A549 (cell line): ENCODE measurements at regions not wholly inside any gene's neighbourhood (a gene's known extent, or its start where the extent isn't known, plus 50 kb on each side); places are given as distances from the start of the nearest gene placed in this dataset.

Experiments used
- ATAC-seq, 2 experiments: fragments of 200-7000 bp in 1 of 2; fragments of >200 bp in 1 of 2; cut with Nextera tagmentation in 1 of 2; cut with Tn5 transposase in 1 of 2; 3 replicates each; pipeline versions ENCODE4 v1.8.0 to v1.9.1; 2018 to 2020; ENCODE audit warnings: mild to moderate bottlenecking in 1 of 2, moderate library complexity in 1 of 2
- CTCF ChIA-PET: fragments of 300-600 bp; sonication (Branson Sonifier 250); formaldehyde crosslinking; extraction: SDS; loops from one replicate; lab custom pipeline; 2021; ENCODE audit warnings: antibody characterized with exemption, inconsistent platforms; lab: Yijun Ruan, JAX
- POLR2A ChIA-PET: fragments of 350-600 bp; formaldehyde crosslinking; extraction: SDS; loops from one replicate; lab custom pipeline; 2021; ENCODE audit warnings: antibody characterized with exemption, inconsistent platforms; lab: Yijun Ruan, JAX
- DNase-seq, 2 experiments: peaks; one replicate each; pipeline versions ENCODE4 v3.0.0 to v3.0.0-alpha.2; 2011 to 2016; ENCODE audit warnings: low read depth in 1 of 2, low spot score in 1 of 2
- FAIRE-seq: peaks from 2 replicates; lab custom pipeline; 2011; peaks lifted over from hg19 to GRCh38; lab: Jason Lieb, UNC
- H3K27ac ChIP-seq, 2 experiments: fragments of >200 bp; sonication (Bioruptor Twin); formaldehyde crosslinking; 3 replicates each; pipeline ENCODE4 v1.5.1; 2016 to 2017
- H3K4me1 ChIP-seq: fragments of >200 bp; sonication (Bioruptor Twin); formaldehyde crosslinking; 3 replicates; pipeline ENCODE4 v1.6.1; 2016
- H3K4me2 ChIP-seq: fragments of >200 bp; sonication (Bioruptor Twin); formaldehyde crosslinking; 3 replicates; pipeline ENCODE4 v1.6.1; 2016
- H3K4me3 ChIP-seq: fragments of >200 bp; sonication (Bioruptor Twin); formaldehyde crosslinking; 3 replicates; pipeline ENCODE4 v1.5.1; 2016
- H3K9me3 ChIP-seq: fragments of >200 bp; sonication (Bioruptor Twin); formaldehyde crosslinking; 3 replicates; pipeline ENCODE4 v1.6.1; 2016
- BHLHE40 ChIP-seq: IDR thresholded peaks from 2 replicates; pipeline ENCODE4 v1.6.1; 2012; ENCODE audit warnings: low read depth, low read length, inconsistent platforms
- CBX8 ChIP-seq: fragments of 200-600 bp; sonication (generic); IDR thresholded peaks from 2 replicates; pipeline ENCODE4 v1.6.1; 2016
- CTCF ChIP-seq: fragments of >200 bp; sonication (Bioruptor Twin); formaldehyde crosslinking; IDR thresholded peaks from 3 replicates; pipeline ENCODE4 v1.5.1; 2016
- E2F6 ChIP-seq: IDR thresholded peaks from 2 replicates; pipeline ENCODE4 v1.6.1; 2012; ENCODE audit warnings: low read depth, borderline replicate concordance
- EHF ChIP-seq: fragments of 250-450 bp; sonication (Bioruptor Pico); IDR thresholded peaks from 2 replicates; pipeline ENCODE4 v1.5.0; 2020; ENCODE audit warnings: mild to moderate bottlenecking
- ELK1 ChIP-seq: fragments of 150-350 bp; IDR thresholded peaks from 2 replicates; pipeline ENCODE4 v1.6.1; 2014; ENCODE audit warnings: low read depth, mild to moderate bottlenecking, low read length
- ESRRA ChIP-seq: fragments of 150-350 bp; IDR thresholded peaks from 2 replicates; pipeline ENCODE4 v1.6.1; 2014; ENCODE audit warnings: mild to moderate bottlenecking, low read length, borderline replicate concordance
- FOXS1 ChIP-seq: fragments of 250-450 bp; sonication (Bioruptor Pico); IDR thresholded peaks from 2 replicates; pipeline ENCODE4 v1.5.0; 2020; ENCODE audit warnings: mild to moderate bottlenecking, moderate library complexity
- GATA3 ChIP-seq: IDR thresholded peaks from 2 replicates; pipeline ENCODE4 v1.6.1; 2012; ENCODE audit warnings: borderline replicate concordance
- HDAC2 ChIP-seq: fragments of 200-600 bp; sonication (generic); IDR thresholded peaks from 2 replicates; pipeline ENCODE4 v1.6.1; 2016
- HES2 ChIP-seq: fragments of >200 bp; sonication (Bioruptor Twin); formaldehyde crosslinking; IDR thresholded peaks from 2 replicates; pipeline ENCODE4 v1.6.1; 2016
- HOXB13 ChIP-seq: fragments of 250-450 bp; sonication (Bioruptor Pico); IDR thresholded peaks from 2 replicates; pipeline ENCODE4 v1.5.0; 2020; ENCODE audit warnings: low read depth, mild to moderate bottlenecking, moderate library complexity
- HOXB5 ChIP-seq: fragments of 250-450 bp; sonication (Bioruptor Pico); IDR thresholded peaks from 2 replicates; pipeline ENCODE4 v1.5.0; 2020; ENCODE audit warnings: mild to moderate bottlenecking, moderate library complexity
- JUN ChIP-seq, 2 experiments: fragments of >200 bp; sonication (Bioruptor Twin); formaldehyde crosslinking; IDR thresholded peaks; 2 replicates in 1 of 2; 3 replicates in 1 of 2; pipeline ENCODE4 v1.6.1; 2016 to 2017
- KDM5A ChIP-seq: fragments of 200-600 bp; sonication (generic); IDR thresholded peaks from 2 replicates; pipeline ENCODE4 v1.6.1; 2016; ENCODE audit warnings: antibody characterized with exemption, mild to moderate bottlenecking
- MAX ChIP-seq: IDR thresholded peaks from 2 replicates; pipeline ENCODE4 v1.6.1; 2012
- NPAS2 ChIP-seq: fragments of 250-450 bp; sonication (Bioruptor Pico); IDR thresholded peaks from 2 replicates; pipeline ENCODE4 v1.8.0; 2022; ENCODE audit warnings: mild to moderate bottlenecking, moderate library complexity, borderline replicate concordance
- NR3C1 ChIP-seq: fragments of >200 bp; sonication (Bioruptor Twin); formaldehyde crosslinking; IDR thresholded peaks from 3 replicates; pipeline ENCODE4 v1.6.1; 2017
- POLR2AphosphoS2 ChIP-seq: conservative IDR thresholded peaks from 2 replicates; pipeline ENCODE4 v1.6.1; 2012; ENCODE audit warnings: low read length, improper control_type of control experiment, inconsistent platforms
- RFX5 ChIP-seq: fragments of 450-650 bp; IDR thresholded peaks from 2 replicates; pipeline ENCODE4 v1.7.1; 2014; ENCODE audit warnings: antibody characterized with exemption, mild to moderate bottlenecking, moderate library complexity
- SMC3 ChIP-seq: fragments of >200 bp; sonication (Bioruptor Twin); formaldehyde crosslinking; IDR thresholded peaks from 3 replicates; pipeline ENCODE4 v1.6.1; 2018; ENCODE audit warnings: inconsistent platforms
- SREBF2 ChIP-seq: fragments of 450-650 bp; IDR thresholded peaks from 2 replicates; pipeline ENCODE4 v1.6.1; 2014; ENCODE audit warnings: mild to moderate bottlenecking, moderate library complexity
- TP53 ChIP-seq: fragments of 250-450 bp; sonication (Bioruptor Pico); IDR thresholded peaks from 2 replicates; pipeline ENCODE4 v1.5.0; 2021; ENCODE audit warnings: mild to moderate bottlenecking, moderate library complexity
- ZSCAN20 ChIP-seq: fragments of 250-450 bp; sonication (Bioruptor Pico); IDR thresholded peaks from 2 replicates; pipeline ENCODE4 v1.8.0; 2022; ENCODE audit warnings: mild to moderate bottlenecking, moderate library complexity
- WGBS: methylation state at CpG from one replicate; pipeline ENCODE4 v1.1.6; 2017; ENCODE audit errors: missing lambda C conversion rate; 5-methylcytosine and 5-hydroxymethylcytosine counted together

GRCh38 chr13:72204291-72204690 lies 337.3 kb upstream of the DACH1 start:
- DNase-seq (no peak), FAIRE-seq (no peak), ATAC-seq (no peak)
- Histone ChIP-seq H3K9me3 (no peaks in the 10 kb centered on the region), H3K27ac (no peak overlapping the region), H3K4me2 (no peak overlapping the region), H3K4me3 (no peak overlapping the region), H3K4me1 (no peaks in the 10 kb centered on the region)
- 16% methylated on average over 2 of the region's 2 CpGs for WGBS
- ChIA-PET CTCF (no interaction called here), POLR2A (no interaction called here)
- TF ChIP-seq GATA3 (no peak), POLR2AphosphoS2 (no peak)

- ChIA-PET CTCF (no interaction called here), POLR2A (no interaction called here)
- Histone ChIP-seq H3K4me3 (no peak overlapping the region), H3K9me3 (no peaks in the 10 kb centered on the region), H3K4me1 (no peaks in the 10 kb centered on the region), H3K4me2 (no peak overlapping the region), H3K27ac (no peak overlapping the region)
- no peak for DNase-seq
- TF ChIP-seq HDAC2 (no peak), CTCF (no peak), NR3C1 (no peak), MAX (no peak), TP53 (no peak), SREBF2 (no peak), CBX8 (no peak), ESRRA (no peak), POLR2AphosphoS2 (no peak), RFX5 (no peak), KDM5A (no peak)
- no peak for ATAC-seq
- no peak for FAIRE-seq
Measured at GRCh38 chr13:72201726-72202125, 334.7 kb upstream of the DACH1 start.

GRCh38 chr13:72199640-72200039 lies 332.6 kb upstream of the DACH1 start:
- POLR2A ChIA-PET: no interaction called here
- Histone ChIP-seq H3K4me2 (no peak overlapping the region), H3K4me3 (no peak overlapping the region)
- FAIRE-seq: no peak
- WGBS: 0% methylated on average over 2 of the region's 2 CpGs
- TF ChIP-seq ELK1 (no peak), ZSCAN20 (no peak), NPAS2 (no peak), SMC3 (no peak), JUN (IDR thresholded peaks at IDR 0.05) (no peak), HOXB5 (no peak), HES2 (no peak), HOXB13 (CRISPR knock-in tag) (no peak), BHLHE40 (no peak), SREBF2 (no peak), KDM5A (no peak), FOXS1 (CRISPR knock-in tag) (no peak), TP53 (no peak), POLR2AphosphoS2 (no peak), HDAC2 (no peak), E2F6 (no peak), EHF (no peak), CBX8 (no peak)
- TF ChIP-seq, all 56 proteins: peak for 0
- Histone ChIP-seq H3K9me3 (no peaks in the 10 kb centered on the region), H3K27ac (no peak overlapping the region), H3K4me1 (no peaks in the 10 kb centered on the region)
- ATAC-seq (no peak), DNase-seq (no peak)
- CTCF ChIA-PET: no interaction called here
